Spleen (tissue), 11 donors: ENCODE measurements at regions not wholly inside any gene's neighbourhood (a gene's known extent, or its start where the extent isn't known, plus 50 kb on each side); places are given as distances from the start of the nearest gene placed in this dataset.

Source experiments
- DNase-seq: peaks from one replicate; pipeline ENCODE4 v3.0.0-alpha.2; 2020
- H3K27ac ChIP-seq, 8 donors: fragments of 200-600 bp; sonication (generic) in 7 of 8; 1 replicate in 4 of 8; 2 replicates in 4 of 8; pipeline versions ENCODE4 v1.5.0 to v1.8.0; 2016 to 2021; ENCODE audit warnings: inconsistent platforms in 4 of 8, mild to moderate bottlenecking in 4 of 8, moderate library complexity in 1 of 8
- H3K27me3 ChIP-seq, 7 donors: fragments of 200-600 bp; sonication (generic) in 6 of 7; replicated peaks in 1 of 7; 1 replicate in 4 of 7; 2 replicates in 3 of 7; pipeline versions ENCODE4 v1.5.0 to v1.8.0; 2016 to 2021; ENCODE audit warnings: inconsistent platforms in 3 of 7, mild to moderate bottlenecking in 1 of 7
- H3K36me3 ChIP-seq, 6 donors: fragments of 200-600 bp; sonication (generic) in 5 of 6; 1 replicate in 4 of 6; 2 replicates in 2 of 6; pipeline versions ENCODE4 v1.5.0 to v1.8.0; 2016 to 2021; ENCODE audit warnings: inconsistent platforms in 2 of 6
- H3K4me1 ChIP-seq, 6 donors: fragments of 200-600 bp; sonication (generic) in 5 of 6; 1 replicate in 3 of 6; 2 replicates in 3 of 6; pipeline versions ENCODE4 v1.5.0 to v1.8.0; 2016 to 2021; ENCODE audit warnings: inconsistent platforms in 3 of 6
- H3K4me3 ChIP-seq, 8 donors: fragments of 200-600 bp; sonication (generic) in 7 of 8; 1 replicate in 4 of 8; 2 replicates in 4 of 8; pipeline versions ENCODE4 v1.5.0 to v1.8.0; 2016 to 2021; ENCODE audit warnings: inconsistent platforms in 4 of 8, mild to moderate bottlenecking in 4 of 8, moderate library complexity in 2 of 8
- H3K9me3 ChIP-seq, 8 donors: fragments of 200-600 bp; sonication (generic) in 7 of 8; 1 replicate in 4 of 8; 2 replicates in 4 of 8; pipeline versions ENCODE4 v1.5.0 to v1.8.0; 2016 to 2021; ENCODE audit warnings: inconsistent platforms in 4 of 8
- CTCF ChIP-seq, 11 experiments: fragments of 200-600 bp in 7 of 11; fragments of 450-650 bp in 4 of 11; sonication (generic) in 4 of 11; IDR thresholded peaks in 8 of 11; conservative IDR thresholded peaks in 3 of 11; 1 replicate in 7 of 11; 2 replicates in 4 of 11; pipeline versions ENCODE4 v1.4.0 to v1.8.0; 2016 to 2021; ENCODE audit warnings: antibody characterized with exemption in 11 of 11, inconsistent platforms in 4 of 11, mild to moderate bottlenecking in 1 of 11
- POLR2A ChIP-seq, 3 donors: fragments of 450-650 bp; IDR thresholded peaks; one replicate each; pipeline ENCODE4 v1.5.1; 2017; ENCODE audit warnings: antibody characterized with exemption in 3 of 3, mild to moderate bottlenecking in 1 of 3
- POLR2AphosphoS5 ChIP-seq, 3 donors: sonication (generic); formaldehyde crosslinking; IDR thresholded peaks; one replicate each; pipeline ENCODE4 v1.5.1; 2017; ENCODE audit warnings: antibody characterized with exemption in 3 of 3
- WGBS, 5 donors: extraction: QIAGEN DNeasy Blood & Tissue Kit in 3 of 5; methylation state at CpG; one replicate each; pipeline versions ENCODE4 v1.1.5 to v1.1.7; 2013 to 2018; 5-methylcytosine and 5-hydroxymethylcytosine counted together
- intact Hi-C: fragments of 100-400 bp; cut with DNase I; formaldehyde crosslinking; loops from one replicate; pipeline ENCODE4 v1.15.0; 2023; ENCODE audit warnings: low total_unique reads
- small RNA-seq, 4 donors: library from RNA; depleted of rRNA; stranded (forward); fragments of <200 nt; gene quantifications; one replicate each; pipeline ENCODE3, GENCODE V24; 2016
- donor health status: healthy with polysubstance abuse.
- donor health status: DM: no; HTN: no; CAD: no; lungs with moderate emphysema.
- donor health status: DM: no; HTN: no; CAD: no.
- donor health status: Bipolar disorder and iron deficiency.
- donor health status: healthy.
- donor health status: DM: no; HTN: no; CAD: no.
- donor health status: DM: yes; HTN: yes; CAD: no.

- DNase-seq, result no peak
- WGBS, 5 donors, result 84 to 97% (median 91%) methylated on average over 1 of the region's 1 CpG
- H3K36me3 ChIP-seq, result no peaks in the 10 kb centered on the region
Measured at GRCh38 chr7:94856643-94857042, 50.8 kb upstream of the PPP1R9A start.

More at GRCh38 chr7:94856643-94857042, 50.8 kb upstream of the PPP1R9A start:
- Histone ChIP-seq H3K4me3 (no peak overlapping the region), H3K4me1 (no peaks in the 10 kb centered on the region), H3K27me3 (no peaks in the 10 kb centered on the region), H3K27ac (no peak overlapping the region), H3K9me3 (peaks cover 0 to 32% (median 17%) of the 10 kb centered on the region in 8 donors)
- intact Hi-C loops, result no loop called here
- TF ChIP-seq POLR2AphosphoS5 (IDR thresholded peaks at IDR 0.05) (no peak), CTCF (IDR thresholded peaks at IDR 0.05 in 8 of 11, conservative IDR thresholded peaks at IDR 0.05 in 3 of 11) (no peak), POLR2A (IDR thresholded peaks at IDR 0.05) (no peak)

Small RNA genes in the stretch of these regions (small RNA-seq; reads per million reads assigned to genes)
- gene RN7SKP129 (0 reads per million in 4 donors), gene RNU6-956P (0 reads per million in 4 donors)
